Hepatocyte (in vitro differentiated cells): ENCODE measurements at regions not wholly inside any gene's neighbourhood (a gene's known extent, or its start where the extent isn't known, plus 50 kb on each side); places are given as distances from the start of the nearest gene placed in this dataset.

Source experiments
- EZH2phosphoT487 ChIP-seq: fragments of 200-600 bp; sonication (generic); IDR thresholded peaks from one replicate; pipeline ENCODE4 v1.6.1; 2018; ENCODE audit warnings: antibody characterized with exemption, mild to moderate bottlenecking, low read depth, moderate library complexity; ENCODE audit not compliant: unreplicated experiment, severe bottlenecking
- TF ChIP-seq, protein P1 (sequence below): fragments of 200-600 bp; sonication (generic); IDR thresholded peaks from 2 replicates; pipeline ENCODE4 v1.5.1; 2016; ENCODE audit warnings: antibody characterized with exemption, mild to moderate bottlenecking; ENCODE audit not compliant: poor library complexity

DNA sequence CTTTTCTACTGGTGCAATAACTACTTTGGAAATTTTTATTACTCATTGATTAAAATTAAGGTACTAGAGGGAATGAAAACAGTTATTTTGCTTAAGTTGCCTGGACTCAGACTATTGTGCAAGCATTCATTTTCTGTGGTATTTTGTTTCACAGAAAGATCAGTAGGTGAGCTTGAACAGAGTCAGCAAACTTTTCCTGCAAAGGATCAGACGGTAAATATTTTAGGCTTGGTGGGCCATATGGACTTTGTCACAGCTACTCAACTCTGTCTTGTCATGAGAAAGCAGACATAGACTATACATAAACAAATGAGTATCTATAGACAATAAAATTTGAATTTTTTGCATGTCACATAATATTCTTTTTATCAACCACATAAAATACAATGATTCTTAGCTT is 1036.4 kb downstream of the NR2F1-AS1 start:
- TF ChIP-seq, protein P1, sequence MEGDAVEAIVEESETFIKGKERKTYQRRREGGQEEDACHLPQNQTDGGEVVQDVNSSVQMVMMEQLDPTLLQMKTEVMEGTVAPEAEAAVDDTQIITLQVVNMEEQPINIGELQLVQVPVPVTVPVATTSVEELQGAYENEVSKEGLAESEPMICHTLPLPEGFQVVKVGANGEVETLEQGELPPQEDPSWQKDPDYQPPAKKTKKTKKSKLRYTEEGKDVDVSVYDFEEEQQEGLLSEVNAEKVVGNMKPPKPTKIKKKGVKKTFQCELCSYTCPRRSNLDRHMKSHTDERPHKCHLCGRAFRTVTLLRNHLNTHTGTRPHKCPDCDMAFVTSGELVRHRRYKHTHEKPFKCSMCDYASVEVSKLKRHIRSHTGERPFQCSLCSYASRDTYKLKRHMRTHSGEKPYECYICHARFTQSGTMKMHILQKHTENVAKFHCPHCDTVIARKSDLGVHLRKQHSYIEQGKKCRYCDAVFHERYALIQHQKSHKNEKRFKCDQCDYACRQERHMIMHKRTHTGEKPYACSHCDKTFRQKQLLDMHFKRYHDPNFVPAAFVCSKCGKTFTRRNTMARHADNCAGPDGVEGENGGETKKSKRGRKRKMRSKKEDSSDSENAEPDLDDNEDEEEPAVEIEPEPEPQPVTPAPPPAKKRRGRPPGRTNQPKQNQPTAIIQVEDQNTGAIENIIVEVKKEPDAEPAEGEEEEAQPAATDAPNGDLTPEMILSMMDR: no peak
- no peak for TF ChIP-seq EZH2phosphoT487
